ENCODE measurements at regions not wholly inside any gene's neighbourhood (a gene's known extent, or its start where the extent isn't known, plus 50 kb on each side); places are given as distances from the start of the nearest gene placed in this dataset.
"Not testable (repeated sequence)": the region's sequence is repeated elsewhere in the genome, so short reads cannot be mapped to it uniquely, and the experiment has no call there.

GRCh38 chr5:157978061-157978460 is 119.1 kb upstream of the CLINT1 start:
- DNase-seq, result no peak
- no peak overlapping the region for H3K27ac ChIP-seq
- no peaks in the 10 kb centered on the region for H3K36me3 ChIP-seq
- no peak overlapping the region for H3K4me3 ChIP-seq
- TF ChIP-seq POLR2A (IDR thresholded peaks at IDR 0.05) (no peak), CTCF (IDR thresholded peaks at IDR 0.05) (no peak)
- no peaks in the 10 kb centered on the region for H3K9me3 ChIP-seq
- H3K4me1 ChIP-seq, result peaks cover 0 to 6% (median 0%) of the 10 kb centered on the region in 4 donors
- H3K27me3 ChIP-seq, result no peaks in the 10 kb centered on the region

GRCh38 chr5:157976429-157976828 is 117.5 kb upstream of the CLINT1 start:
- Histone ChIP-seq H3K9me3 (no peaks in the 10 kb centered on the region), H3K4me3 (no peak overlapping the region)

DNA sequence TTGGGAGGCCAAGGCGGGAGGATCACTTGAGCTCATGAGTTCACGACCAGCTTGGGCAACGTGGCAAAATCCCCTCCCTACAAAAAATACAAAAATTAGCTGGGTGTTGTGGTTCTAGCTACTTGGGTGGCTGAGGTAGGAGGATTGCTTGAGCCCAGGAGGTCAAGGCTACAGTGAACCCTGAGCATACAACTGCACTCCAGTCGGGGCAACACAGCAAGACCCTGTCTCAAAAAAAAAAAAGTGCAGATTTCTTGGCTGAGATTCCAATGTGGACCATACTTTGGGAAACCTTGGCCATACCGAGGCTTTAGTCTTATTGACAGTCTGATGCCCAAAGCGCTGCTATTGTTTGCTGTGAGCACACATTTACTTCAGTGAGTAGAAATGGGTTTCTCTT is 113.6 kb upstream of the CLINT1 start:
- H3K4me3 ChIP-seq, result no peak overlapping the region
- H3K27me3 ChIP-seq, result no peaks in the 10 kb centered on the region
- peaks cover 0 to under 1% (median 0%) of the 10 kb centered on the region in 4 donors for H3K4me1 ChIP-seq
- H3K36me3 ChIP-seq, result no peaks in the 10 kb centered on the region
- H3K27ac ChIP-seq, result no peak overlapping the region
- no peak for DNase-seq
- H3K9me3 ChIP-seq, result no peaks in the 10 kb centered on the region
- TF ChIP-seq POLR2A (IDR thresholded peaks at IDR 0.05) (no peak), CTCF (IDR thresholded peaks at IDR 0.05) (no peak)

More at GRCh38 chr5:157976429-157976828, 117.5 kb upstream of the CLINT1 start:
- no peak for DNase-seq
- TF ChIP-seq POLR2A (IDR thresholded peaks at IDR 0.05), result no peak
- no peak for TF ChIP-seq CTCF (IDR thresholded peaks at IDR 0.05)
- Histone ChIP-seq H3K27ac (no peak overlapping the region), H3K4me1 (peaks cover 0 to 6% (median 0%) of the 10 kb centered on the region in 4 donors), H3K36me3 (no peaks in the 10 kb centered on the region), H3K27me3 (no peaks in the 10 kb centered on the region)

DNA sequence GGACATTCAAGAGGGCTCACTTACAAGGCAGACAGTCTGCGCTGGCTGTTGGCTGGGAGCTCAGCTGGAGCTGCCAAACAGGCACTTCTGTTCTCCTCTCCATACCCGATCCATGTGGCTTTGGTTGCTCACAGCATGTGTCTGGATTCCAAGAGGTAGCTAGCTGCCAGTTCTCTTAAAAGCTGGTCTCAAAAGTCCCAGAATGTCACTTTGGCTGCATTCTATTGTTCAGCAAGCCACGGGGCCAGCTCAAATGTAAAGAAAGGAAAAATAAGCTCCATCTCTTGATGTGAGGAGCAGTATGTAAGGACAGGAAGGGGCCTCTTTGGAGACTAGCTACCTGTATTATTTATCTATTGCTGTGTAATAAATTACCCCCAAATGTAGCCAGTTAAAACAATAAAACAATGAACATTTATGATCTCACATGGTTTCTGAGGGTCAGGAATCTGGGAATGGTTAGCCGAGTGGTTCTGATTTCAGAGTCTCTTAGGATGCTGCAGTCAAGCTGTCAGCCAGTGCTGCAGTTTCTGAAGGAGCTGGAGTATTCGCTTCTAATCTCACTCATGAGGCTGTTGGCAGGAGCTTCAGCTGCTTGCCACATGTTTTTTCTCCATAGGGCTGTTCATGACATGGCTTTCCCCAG is 112.7 kb upstream of the CLINT1 start:
- no peak overlapping the region for H3K27ac ChIP-seq
- H3K4me3 ChIP-seq, result no peak overlapping the region
- no peaks in the 10 kb centered on the region for H3K27me3 ChIP-seq
- H3K36me3 ChIP-seq, result no peaks in the 10 kb centered on the region
- TF ChIP-seq CTCF (IDR thresholded peaks at IDR 0.05), result no peak
- no peak for TF ChIP-seq POLR2A (IDR thresholded peaks at IDR 0.05)
- H3K9me3 ChIP-seq, result no peaks in the 10 kb centered on the region
- H3K4me1 ChIP-seq, result no peaks in the 10 kb centered on the region
- no peak for DNase-seq

- not testable (repeated sequence) for H3K27ac ChIP-seq, H3K4me1 ChIP-seq, H3K9me3 ChIP-seq
These were observed 109.6 kb upstream of the CLINT1 start for GRCh38 chr5:157968570-157968969.

DNA sequence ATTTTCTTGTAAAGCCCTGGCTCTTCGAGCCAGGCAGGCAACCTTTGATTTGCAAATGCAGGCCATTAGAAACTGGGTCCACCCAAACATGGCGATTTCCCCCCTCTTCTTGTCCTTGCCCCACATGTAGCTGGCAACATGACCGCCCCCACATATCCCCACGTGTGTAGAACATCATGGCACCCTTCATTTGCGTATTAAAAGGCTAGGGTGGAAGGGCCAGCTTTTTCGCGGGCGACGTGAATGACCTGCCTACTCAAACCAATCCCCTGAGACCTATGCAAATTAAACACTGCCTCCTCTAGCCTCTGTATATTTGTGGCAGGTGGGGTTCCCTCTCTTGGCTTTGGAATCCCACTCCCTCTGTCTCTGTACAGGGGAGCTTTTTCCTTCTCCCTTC is 107.0 kb upstream of the CLINT1 start:
- Histone ChIP-seq H3K27ac (no peak overlapping the region), H3K36me3 (no peaks in the 10 kb centered on the region), H3K9me3 (no peaks in the 10 kb centered on the region), H3K4me3 (no peak overlapping the region), H3K27me3 (no peaks in the 10 kb centered on the region), H3K4me1 (no peaks in the 10 kb centered on the region)
- no peak for TF ChIP-seq POLR2A (IDR thresholded peaks at IDR 0.05)
- no peak for TF ChIP-seq CTCF (IDR thresholded peaks at IDR 0.05)
- no peak for DNase-seq

More at GRCh38 chr5:157968570-157968969, 109.6 kb upstream of the CLINT1 start:
- H3K27me3 ChIP-seq, H3K4me3 ChIP-seq, H3K36me3 ChIP-seq, DNase-seq: not testable (repeated sequence)

All from Peyer's patch (tissue), 4 donors.